IPS-NIHi11 (cell line): ENCODE measurements at regions not wholly inside any gene's neighbourhood (a gene's known extent, or its start where the extent isn't known, plus 50 kb on each side); places are given as distances from the start of the nearest gene placed in this dataset.
A peak's percentile ranks its signal among the peaks of the same experiment; 100 is the strongest.
"Not testable (repeated sequence)": the region's sequence is repeated elsewhere in the genome, so short reads cannot be mapped to it uniquely, and the experiment has no call there.

Experiments
- DNase-seq: peaks from one replicate; pipeline ENCODE4 v3.0.0; 2012; ENCODE audit warnings: mixed read lengths, low spot score

GRCh38 chr14:82587226-82587625 is 1053.6 kb upstream of the SEL1L start:
- DNase-seq: no peak

DNA sequence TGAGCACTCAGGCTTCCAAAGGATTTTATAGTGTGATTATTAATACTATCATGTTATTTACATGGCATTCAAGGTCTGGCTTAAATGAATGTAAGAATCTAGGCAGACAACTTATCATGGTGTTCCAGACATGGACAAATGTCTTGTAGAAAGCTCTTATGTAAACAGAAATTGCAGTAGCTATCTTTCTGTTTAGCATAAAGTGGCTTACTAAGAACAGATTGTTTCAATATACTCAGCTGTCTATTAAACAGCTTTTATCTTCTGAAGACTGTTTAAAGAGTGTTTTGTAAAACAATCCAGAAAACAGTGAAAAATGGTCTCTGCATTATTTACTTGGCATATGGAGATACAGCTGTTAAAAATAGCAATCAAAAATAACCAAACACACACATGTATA is 1061.8 kb upstream of the SEL1L start:
- DNase-seq: no peak

DNA sequence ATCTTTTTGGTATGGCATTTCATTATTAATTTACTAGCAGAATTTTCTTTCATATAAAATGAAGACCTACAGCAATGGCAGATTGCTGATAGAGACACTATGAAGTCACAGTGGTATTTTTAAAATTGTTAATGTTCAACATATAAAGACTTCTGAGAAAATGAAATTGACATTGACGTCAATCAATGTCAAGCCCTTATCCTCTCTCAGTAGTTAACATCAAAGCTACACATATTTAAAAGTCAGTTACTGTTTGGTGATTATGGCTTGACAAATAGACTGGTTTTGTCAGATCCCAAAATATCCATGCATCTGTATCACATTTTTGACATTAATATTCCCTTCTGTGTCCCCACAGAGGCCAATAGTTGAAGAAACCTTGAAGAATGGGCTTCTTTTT is 1069.1 kb upstream of the SEL1L start:
- DNase-seq: no peak

DNA sequence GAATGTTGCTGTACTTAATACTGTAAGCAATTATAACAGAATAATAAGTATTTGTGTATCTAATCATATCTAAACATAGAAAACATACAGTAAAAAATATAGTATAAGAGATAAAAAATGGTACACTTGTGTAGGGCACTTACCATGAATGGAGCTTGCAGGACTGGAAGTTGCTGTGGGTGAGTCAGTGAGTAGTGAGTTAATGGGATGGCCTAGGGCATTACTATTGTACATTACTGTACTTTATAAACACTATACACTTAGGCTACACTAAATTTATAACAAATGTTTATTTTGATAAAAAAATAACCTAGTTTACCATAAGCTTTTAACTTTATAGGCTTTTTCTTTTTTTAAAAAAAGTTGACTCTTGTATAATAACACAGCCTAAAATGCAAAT is 1071.2 kb upstream of the SEL1L start:
- DNase-seq: no peak

DNA sequence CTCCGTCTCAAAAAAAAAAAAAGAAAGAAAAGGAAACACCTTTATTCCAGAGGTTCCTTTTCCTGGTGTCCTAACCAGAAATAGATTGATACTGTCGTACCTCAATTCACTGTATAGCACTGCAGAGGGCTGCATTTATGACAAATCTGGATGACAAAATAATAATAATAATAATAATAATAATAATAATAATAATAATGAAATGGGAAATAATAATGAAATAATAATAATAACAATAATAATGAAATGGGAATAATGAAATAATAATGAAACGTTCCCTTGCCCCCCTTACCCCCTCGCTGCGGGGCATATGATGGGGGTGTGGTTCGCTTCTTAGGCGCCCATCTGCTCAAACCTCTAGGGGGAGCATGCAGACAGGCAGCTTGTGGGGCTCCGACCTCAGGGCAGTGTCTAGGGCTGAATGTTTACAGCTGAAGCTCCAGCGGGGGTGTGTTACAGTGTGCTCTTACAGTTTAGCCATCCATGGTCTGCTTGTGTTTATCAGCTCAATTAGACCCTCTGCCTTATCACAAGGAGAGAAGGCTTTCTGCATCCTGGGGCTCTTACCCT is 1088.3 kb upstream of the SEL1L start:
- DNase-seq: peak; percentile 9

- DNase-seq: no peak
Observed at GRCh38 chr14:82626156-82627066, 1092.8 kb upstream of the SEL1L start.

- no peak for DNase-seq
Observed at GRCh38 chr14:82635915-82636314, 1102.3 kb upstream of the SEL1L start.

- DNase-seq: no peak
Observed at GRCh38 chr14:82636426-82636825, 1102.8 kb upstream of the SEL1L start.

GRCh38 chr14:82641050-82641540 is 1107.4 kb upstream of the SEL1L start:
- DNase-seq: no peak

- DNase-seq: peak; percentile 31
Observed at GRCh38 chr14:82642425-82642824, 1108.8 kb upstream of the SEL1L start.

DNA sequence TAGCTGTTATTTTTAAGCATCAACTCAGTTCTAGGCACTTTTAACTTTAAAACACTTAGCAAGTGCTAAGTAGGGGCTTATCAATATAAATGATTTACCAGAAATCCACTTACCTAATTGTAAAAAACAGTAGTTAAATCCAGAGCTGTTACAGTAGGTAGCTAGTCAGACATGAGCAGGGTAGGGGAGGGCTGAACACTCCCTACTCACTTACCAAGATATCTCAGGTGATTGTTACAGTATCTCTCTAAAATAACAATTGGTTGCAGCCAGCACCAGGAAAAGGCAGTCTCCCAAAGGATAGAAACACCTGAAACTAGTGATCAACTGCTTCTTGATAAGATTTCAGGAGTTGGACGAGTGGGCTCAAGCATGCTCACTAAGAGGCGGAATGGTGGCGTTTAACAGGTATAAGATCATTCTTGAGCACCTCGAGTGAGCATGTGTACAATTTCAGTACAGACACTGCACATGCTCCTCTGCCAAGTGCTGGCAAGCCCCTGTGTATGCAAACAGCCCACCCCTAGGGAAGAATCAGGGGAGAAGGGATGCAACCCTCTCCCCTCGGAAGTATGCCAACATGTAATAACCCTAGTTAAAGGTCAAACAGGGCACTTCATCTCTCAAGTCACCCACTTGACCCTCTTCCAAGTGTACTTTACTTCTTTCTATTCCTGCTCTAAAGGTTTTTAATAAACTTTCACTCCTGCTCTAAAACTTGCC is 1113.6 kb upstream of the SEL1L start:
- DNase-seq: no peak

DNA sequence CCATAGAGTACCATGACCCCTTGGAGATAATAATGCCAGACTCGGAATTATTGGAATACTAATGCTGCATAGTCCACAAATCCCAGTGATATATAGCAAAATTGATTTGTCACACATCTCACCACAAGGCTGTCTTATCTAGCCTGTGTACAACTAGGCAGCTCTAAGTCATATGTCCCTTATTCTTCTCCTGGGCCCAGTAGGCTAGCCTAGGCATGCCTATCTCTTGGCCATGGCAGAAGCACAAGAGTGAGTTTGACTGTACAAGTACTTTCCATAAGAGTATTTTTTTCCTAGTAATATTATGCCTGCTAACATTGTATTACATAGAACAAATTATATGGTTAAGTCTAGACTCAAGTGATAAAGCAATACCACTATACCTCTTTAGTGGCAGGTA is 1122.1 kb upstream of the SEL1L start:
- no peak for DNase-seq

DNA sequence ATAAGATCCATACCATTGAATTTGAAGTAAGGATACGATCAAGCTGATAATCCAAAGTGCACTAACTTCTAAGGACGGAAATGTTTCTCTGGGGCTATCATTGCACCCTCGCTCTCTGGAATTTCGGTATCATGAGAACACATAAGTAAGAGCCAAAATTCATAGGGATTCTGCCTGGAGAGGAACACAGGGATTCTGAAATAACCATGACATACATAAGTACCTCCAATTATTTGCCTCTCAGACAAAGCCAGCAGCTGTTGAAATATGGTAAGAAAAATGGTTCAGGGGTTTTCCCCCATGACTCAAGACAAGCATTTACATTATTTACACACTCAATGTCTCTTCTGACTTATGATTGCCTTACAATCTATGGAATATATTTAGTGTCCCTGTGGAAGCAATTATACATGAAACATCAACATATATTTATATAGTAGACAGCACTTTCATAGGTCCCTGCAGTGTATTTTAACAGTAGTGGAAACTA is 1123.6 kb upstream of the SEL1L start:
- DNase-seq: no peak

DNA sequence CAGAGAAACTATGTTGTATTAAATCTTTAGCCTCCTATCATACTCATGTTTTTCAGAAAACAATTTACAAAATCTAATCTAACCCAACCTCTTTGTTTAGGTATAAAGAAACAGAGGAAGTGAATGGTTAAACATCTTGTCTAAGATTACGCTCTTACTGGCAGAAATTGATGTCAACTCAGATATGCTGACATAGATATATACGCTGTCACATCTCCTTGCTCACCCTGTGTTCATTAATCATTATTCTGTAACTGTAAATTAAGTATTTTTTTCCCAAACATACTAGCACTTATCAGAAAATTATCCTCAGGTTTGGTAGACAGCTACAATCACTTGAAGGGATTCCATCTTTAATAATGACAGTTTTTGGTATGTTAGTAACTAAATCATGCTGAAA is 1127.6 kb upstream of the SEL1L start:
- DNase-seq: no peak

GRCh38 chr14:82667006-82667405 is 1133.4 kb upstream of the SEL1L start:
- DNase-seq: no peak

DNA sequence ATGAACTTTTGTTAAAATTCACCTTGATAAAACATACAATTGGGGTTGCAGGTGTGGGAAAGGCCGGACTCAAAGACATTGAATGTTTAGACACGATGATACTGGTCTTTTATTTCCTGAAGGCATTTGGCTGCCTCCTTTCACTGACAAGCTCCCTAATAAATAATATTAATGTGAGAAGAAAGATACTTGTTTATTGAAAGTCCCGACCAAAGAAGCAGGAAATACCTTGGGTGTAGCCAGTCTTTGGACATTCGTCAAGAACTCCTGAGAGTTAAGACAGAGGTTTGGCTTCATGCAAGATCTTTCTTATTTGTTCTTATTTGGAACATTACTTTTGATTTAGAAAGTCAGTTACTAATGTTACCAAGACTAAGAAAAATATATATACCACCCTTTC is 1133.8 kb upstream of the SEL1L start:
- DNase-seq: no peak

GRCh38 chr14:82676403-82676802 is 1142.8 kb upstream of the SEL1L start:
- DNase-seq: no peak

DNA sequence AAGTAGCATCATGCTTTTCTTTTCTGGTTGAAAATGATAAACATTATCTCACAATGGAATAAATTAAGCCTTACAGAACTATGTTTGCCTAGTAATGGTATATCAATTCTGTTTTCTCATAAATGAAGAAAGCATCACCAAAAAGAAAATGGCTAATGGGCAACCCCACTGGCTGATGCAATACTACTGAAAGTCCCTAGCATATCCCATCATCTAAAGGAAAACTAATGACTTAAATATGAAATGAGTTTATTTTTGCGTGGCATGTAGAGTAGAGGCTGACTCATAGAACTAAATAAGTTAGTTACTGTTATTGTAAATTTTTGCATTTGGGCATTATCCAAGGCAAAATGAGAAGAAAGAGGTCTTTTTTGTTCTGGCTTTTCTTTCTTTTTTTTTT is 1156.3 kb upstream of the SEL1L start:
- no peak for DNase-seq

GRCh38 chr14:82691191-82691590 is 1157.5 kb upstream of the SEL1L start:
- not testable (repeated sequence) for DNase-seq

DNA sequence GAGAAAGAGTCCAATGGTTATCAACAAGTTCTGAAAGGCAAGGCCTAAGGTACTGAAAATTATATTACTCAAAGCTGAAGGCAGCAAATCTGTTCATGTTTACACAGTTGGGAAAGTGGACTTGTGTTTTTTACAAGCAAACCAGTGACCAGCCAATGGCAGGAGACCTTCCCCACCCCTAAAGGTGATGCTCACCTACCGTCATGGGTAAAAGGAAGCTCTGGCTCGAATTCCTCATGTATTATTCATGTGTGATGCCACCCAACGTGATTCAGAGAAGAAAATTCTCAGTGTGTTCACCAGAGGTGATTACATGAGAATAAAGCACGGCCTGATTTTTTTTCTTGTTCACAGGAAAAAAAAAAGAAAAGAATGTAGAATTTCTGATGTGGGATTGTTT is 1161.2 kb upstream of the SEL1L start:
- no peak for DNase-seq

DNA sequence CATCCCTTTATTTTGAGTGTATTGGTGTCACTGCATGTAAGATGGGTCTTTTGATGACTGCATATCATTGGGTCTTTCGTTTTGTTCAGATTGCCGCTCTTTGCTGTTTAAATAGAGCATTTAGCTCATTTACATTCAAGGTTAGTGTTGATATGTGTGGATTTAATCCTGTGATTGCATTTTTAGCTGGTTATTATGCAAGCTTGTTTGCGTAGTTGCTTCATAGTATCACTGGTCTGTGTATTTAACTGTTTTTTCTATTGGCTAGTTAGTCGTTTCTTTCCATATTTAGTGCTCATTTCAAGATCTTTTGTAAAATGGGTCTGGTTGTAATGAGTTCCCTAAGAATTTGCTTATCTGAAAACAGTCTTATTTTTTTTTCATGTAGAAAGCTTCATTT is 1170.6 kb upstream of the SEL1L start:
- no peak for DNase-seq

DNA sequence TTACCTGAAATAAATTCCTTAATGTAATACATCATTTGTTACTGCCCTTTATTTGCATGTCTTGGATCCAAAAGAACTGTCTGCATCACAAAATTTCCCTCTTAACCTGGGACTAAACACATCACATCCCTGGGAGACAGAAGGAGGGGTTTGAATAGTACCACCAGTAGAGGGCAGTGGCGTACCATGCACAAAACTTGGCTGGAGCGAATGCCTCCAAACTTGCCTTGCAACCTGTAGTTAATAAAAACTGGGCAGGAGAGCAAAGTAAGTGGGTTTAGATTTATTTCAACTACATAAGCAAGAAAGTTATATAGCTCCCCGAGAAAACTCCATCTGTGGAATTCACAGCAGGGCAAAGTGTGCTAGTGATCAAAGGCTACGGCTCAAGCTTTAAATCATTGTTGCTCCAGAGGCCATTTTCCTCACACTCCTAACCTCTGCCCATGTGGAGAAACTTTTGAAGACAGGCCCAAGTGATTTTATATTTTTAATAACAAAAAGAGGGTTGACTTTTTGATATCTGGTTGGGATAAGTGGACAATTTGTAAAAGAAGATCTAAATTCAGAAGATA is 1176.7 kb upstream of the SEL1L start:
- peak; percentile 68 for DNase-seq
